Hepatocyte (in vitro differentiated cells): ENCODE measurements at regions not wholly inside any gene's neighbourhood (a gene's known extent, or its start where the extent isn't known, plus 50 kb on each side); places are given as distances from the start of the nearest gene placed in this dataset.

ENCODE experiments used
- CTCF ChIP-seq: fragments of 200-600 bp; sonication (generic); IDR thresholded peaks from 2 replicates; pipeline ENCODE4 v1.5.1; 2016; ENCODE audit warnings: antibody characterized with exemption, mild to moderate bottlenecking; ENCODE audit not compliant: poor library complexity
- EZH2 ChIP-seq: fragments of 200-600 bp; sonication (generic); IDR thresholded peaks from 2 replicates; pipeline ENCODE4 v1.6.1; 2016; ENCODE audit warnings: antibody characterized with exemption, mild to moderate bottlenecking, borderline replicate concordance
- EZH2phosphoT487 ChIP-seq: fragments of 200-600 bp; sonication (generic); IDR thresholded peaks from one replicate; pipeline ENCODE4 v1.6.1; 2018; ENCODE audit warnings: antibody characterized with exemption, mild to moderate bottlenecking, low read depth, moderate library complexity; ENCODE audit not compliant: unreplicated experiment, severe bottlenecking

DNA sequence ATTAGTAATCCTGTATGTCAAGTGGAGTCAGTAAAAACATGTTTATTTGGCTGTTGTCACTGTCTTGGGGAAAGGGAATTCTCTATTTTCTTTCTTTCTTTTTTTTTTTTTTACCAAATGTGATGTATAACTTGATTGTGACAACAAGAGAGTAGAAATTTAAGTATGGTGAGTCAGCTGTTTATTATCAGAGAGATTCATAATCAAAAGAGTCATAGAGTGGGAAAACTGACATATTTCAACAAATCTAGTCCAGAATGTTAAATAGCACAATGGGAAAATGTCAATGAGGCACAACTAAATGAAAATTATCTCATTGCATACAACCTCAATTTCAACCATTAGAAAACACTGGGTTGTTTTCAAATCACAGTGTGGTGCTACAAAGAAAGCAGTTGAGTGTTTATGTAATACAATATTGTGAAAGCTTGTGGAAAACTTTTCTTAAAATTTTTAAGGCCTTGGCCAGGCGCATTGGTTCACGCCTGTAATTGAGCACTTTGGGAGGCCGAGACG lies 111.9 kb upstream of the DTNA start:
- TF ChIP-seq CTCF = no peak
- no peak for TF ChIP-seq EZH2
- TF ChIP-seq EZH2phosphoT487 = no peak
